Memory B cell (primary cell): ENCODE measurements at regions not wholly inside any gene's neighbourhood (a gene's known extent, or its start where the extent isn't known, plus 50 kb on each side); places are given as distances from the start of the nearest gene placed in this dataset.

Experiments used
- ATAC-seq: fragments of 150-1000 bp; cut with Tn5 transposase; 2 replicates; pipeline ENCODE4 v1.10.0; 2021; ENCODE audit warnings: low read depth, mild to moderate bottlenecking, moderate library complexity
- DNase-seq, 2 donors: peaks; one replicate each; pipeline ENCODE4 v3.0.0; 2022; ENCODE audit warnings: low spot score in 2 of 2
- H3K27ac Mint-ChIP-seq: one replicate; pipeline ENCODE4 v1.8.0; 2022; ENCODE audit warnings: mild to moderate bottlenecking, moderate library complexity, mixed read lengths
- H3K27me3 Mint-ChIP-seq: one replicate; pipeline ENCODE4 v1.8.0; 2022; ENCODE audit warnings: mixed read lengths
- H3K36me3 Mint-ChIP-seq: one replicate; pipeline ENCODE4 v1.8.0; 2022; ENCODE audit warnings: mild to moderate bottlenecking, mixed read lengths
- H3K4me1 Mint-ChIP-seq: one replicate; pipeline ENCODE4 v1.8.0; 2022; ENCODE audit warnings: mixed read lengths
- H3K4me3 Mint-ChIP-seq: one replicate; pipeline ENCODE4 v1.8.0; 2022; ENCODE audit warnings: mild to moderate bottlenecking, moderate library complexity, mixed read lengths
- H3K9me3 Mint-ChIP-seq: one replicate; pipeline ENCODE4 v1.8.0; 2022; ENCODE audit warnings: mixed read lengths

DNA sequence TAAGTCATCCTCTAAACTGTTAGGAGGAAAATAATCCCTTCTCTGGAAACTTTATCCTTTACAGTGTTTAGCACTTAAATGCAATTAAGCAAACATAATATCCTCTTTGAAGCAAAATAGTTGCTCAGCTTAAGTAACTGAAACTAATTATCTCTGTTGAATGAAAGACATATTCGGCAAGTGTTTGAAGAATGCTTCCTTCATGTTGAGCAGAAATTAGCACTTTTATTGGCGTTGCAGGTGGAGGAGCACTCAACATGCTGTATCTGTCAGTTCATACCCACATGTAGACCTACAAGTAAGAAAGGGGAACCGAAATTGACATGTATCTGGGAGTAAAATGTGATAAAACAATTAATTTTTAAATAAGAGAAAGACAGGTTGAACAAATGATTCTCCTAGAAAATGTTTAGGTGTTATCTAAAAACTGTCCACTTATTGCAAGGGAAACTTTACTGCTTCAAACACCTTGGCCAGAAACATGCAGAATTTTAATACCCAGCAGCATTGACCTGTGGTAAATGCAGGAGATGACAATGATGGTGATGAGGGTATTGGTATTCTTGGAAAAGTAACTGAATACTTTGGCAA lies 987.0 kb upstream of the MAP3K7 start:
- Mint-ChIP-seq H3K9me3 (no peaks in the 10 kb centered on the region), H3K4me3 (no peak overlapping the region), H3K36me3 (no peaks in the 10 kb centered on the region), H3K27ac (no peak overlapping the region), H3K27me3 (no peaks in the 10 kb centered on the region), H3K4me1 (no peaks in the 10 kb centered on the region)
- DNase-seq (no peak), ATAC-seq (no peak)

DNA sequence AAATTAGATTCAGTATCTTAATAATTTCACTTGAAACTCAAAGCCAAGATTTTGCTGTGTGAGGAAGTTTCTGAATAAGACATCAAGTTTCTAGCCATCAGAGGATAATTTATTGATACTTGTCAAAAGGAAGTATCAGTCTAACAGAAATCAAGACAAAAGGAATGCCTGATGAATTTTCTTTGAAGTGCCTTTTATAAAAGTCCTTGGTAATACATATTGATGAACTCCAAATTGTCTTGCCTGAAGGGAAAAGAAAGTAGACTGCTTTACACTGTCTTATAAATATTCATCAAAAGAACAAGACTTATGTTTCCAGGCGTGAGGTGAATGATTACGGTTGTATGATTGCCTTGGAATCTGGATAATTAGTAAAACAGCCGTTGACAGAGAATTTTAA lies 986.0 kb upstream of the MAP3K7 start:
- Mint-ChIP-seq H3K4me3 (no peak overlapping the region), H3K4me1 (no peaks in the 10 kb centered on the region), H3K27me3 (no peaks in the 10 kb centered on the region), H3K36me3 (no peaks in the 10 kb centered on the region), H3K9me3 (no peaks in the 10 kb centered on the region), H3K27ac (no peak overlapping the region)
- no peak for ATAC-seq
- no peak for DNase-seq

DNA sequence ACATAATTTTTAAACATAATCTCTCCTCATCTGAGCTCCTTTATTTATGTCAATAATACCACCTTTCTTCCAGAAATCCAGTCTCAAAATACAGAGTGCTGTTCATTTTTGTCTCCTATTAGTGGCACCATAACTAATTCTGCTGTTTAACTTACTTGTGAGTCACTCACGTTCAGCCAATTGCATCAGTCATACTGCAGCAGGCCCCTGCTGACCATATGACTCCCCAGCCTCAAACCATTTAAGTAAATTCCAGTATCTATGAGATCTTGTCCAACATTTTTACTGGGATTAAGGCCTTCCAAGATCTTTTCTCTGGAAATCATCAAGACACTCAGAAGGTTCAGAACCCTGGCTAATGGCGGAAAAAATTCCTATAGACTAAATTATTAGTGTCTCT lies 982.2 kb upstream of the MAP3K7 start:
- H3K9me3 Mint-ChIP-seq = peaks cover 4% of the 10 kb centered on the region
- no peaks in the 10 kb centered on the region for H3K36me3 Mint-ChIP-seq
- no peak overlapping the region for H3K27ac Mint-ChIP-seq
- no peak overlapping the region for H3K4me3 Mint-ChIP-seq
- H3K4me1 Mint-ChIP-seq = no peaks in the 10 kb centered on the region
- H3K27me3 Mint-ChIP-seq = no peaks in the 10 kb centered on the region
- ATAC-seq = no peak
- no peak for DNase-seq

DNA sequence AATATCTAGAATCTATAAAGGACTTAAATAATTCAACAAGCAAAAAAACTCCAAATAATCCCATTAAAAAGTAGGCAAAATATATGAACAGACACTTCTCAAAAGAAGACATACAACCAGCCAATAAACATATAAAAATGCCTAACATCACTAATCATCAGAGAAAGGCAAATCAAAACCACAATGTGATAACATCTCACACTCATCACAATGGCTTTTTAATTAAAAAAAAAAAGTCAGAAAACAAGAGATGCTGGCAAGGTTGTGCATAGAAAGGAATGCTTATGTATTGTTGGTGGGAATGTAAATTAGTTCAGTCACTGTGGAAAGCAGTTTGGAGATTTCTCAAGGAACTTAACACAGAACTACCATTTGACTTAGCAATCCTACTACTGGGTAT lies 979.6 kb upstream of the MAP3K7 start:
- no peak for ATAC-seq
- no peaks in the 10 kb centered on the region for H3K36me3 Mint-ChIP-seq
- no peaks in the 10 kb centered on the region for H3K4me1 Mint-ChIP-seq
- no peak for DNase-seq
- no peak overlapping the region for H3K27ac Mint-ChIP-seq
- H3K27me3 Mint-ChIP-seq = no peaks in the 10 kb centered on the region
- no peak overlapping the region for H3K4me3 Mint-ChIP-seq
- H3K9me3 Mint-ChIP-seq = peaks cover 4% of the 10 kb centered on the region

DNA sequence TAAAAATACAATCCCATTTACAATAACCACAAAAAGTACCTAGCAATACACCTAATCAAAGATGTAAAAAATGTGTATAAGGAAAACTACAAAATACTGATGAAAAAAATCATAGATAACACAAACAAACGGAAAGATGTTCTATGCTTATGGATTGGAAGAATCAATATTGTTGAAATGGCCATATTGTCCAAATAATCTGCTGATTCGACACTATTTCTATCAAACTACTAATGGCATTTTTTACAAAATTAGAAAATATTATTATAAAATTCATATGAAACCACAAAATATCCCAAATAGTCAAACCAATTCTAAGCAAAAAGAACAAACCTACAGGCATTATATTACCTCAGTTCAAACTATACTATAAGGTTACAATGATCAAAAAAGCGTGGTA lies 978.3 kb upstream of the MAP3K7 start:
- Mint-ChIP-seq H3K4me1 (no peaks in the 10 kb centered on the region), H3K9me3 (peaks cover 5% of the 10 kb centered on the region), H3K36me3 (no peaks in the 10 kb centered on the region), H3K27me3 (no peaks in the 10 kb centered on the region), H3K27ac (no peak overlapping the region), H3K4me3 (no peak overlapping the region)
- no peak for ATAC-seq
- no peak for DNase-seq

DNA sequence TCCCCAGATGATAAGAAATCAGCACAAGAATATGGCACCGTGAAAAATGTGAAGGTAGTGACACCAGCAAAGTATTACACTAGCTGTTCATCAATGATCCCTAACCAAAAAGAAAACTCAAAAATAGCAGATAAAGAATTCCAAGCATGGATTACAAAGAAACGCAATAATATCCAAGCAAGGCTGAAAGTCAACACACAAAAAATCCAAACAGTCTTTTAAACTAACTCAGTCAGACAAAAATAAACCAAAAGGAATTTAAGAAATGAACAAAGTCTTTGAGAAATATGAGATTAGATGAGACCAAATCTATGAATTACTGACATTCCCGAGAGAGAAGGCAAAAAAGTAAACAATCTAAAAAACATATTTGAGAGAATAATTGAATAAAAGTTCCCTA lies 976.1 kb upstream of the MAP3K7 start:
- ATAC-seq = no peak
- no peak overlapping the region for H3K4me3 Mint-ChIP-seq
- no peaks in the 10 kb centered on the region for H3K27me3 Mint-ChIP-seq
- peaks cover 10% of the 10 kb centered on the region for H3K9me3 Mint-ChIP-seq
- H3K27ac Mint-ChIP-seq = no peak overlapping the region
- H3K4me1 Mint-ChIP-seq = no peaks in the 10 kb centered on the region
- DNase-seq = no peak
- H3K36me3 Mint-ChIP-seq = no peaks in the 10 kb centered on the region

DNA sequence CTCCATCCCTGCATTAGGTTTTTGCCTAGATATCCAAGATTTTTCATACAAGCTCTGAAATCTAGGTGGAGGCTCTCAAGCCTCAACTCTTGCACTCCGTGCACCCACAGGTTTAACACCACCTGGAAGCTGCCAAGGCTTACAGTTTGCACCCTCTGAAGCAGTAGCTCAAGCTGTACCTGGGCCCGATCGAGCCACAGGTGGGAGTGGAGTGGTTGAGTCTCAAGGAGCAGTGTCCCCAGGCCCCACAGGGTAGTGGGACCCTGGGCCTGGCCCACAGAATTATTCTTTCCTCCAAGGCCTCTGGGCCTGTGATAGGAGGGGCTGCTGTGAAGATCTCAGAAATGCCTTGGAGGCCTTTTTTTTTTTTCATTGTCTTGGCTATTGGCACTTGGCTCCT lies 973.5 kb upstream of the MAP3K7 start:
- Mint-ChIP-seq H3K27me3 (no peaks in the 10 kb centered on the region), H3K4me3 (no peak overlapping the region), H3K4me1 (no peaks in the 10 kb centered on the region), H3K36me3 (no peaks in the 10 kb centered on the region), H3K27ac (no peak overlapping the region), H3K9me3 (peaks cover 12% of the 10 kb centered on the region)
- DNase-seq (no peak), ATAC-seq (no peak)

DNA sequence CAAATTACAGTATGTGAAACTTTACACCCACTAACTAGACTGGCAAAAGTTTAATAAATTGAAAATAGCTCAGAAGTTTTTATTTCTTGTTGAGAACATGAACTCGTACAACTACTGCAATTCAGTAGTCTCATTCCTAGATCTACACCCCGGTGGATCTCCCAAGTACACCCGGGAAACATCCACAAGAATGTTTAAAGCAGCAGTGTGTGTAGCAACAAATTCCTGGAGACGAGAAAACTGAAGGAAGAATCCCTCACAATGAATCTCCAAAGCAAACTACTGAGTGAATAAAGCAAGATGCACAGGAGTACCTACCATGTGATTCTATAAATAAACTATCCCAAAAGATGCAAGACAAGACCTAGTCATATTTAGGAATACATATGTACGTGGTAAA lies 954.0 kb upstream of the MAP3K7 start:
- no peak for ATAC-seq
- DNase-seq = no peak
- H3K4me1 Mint-ChIP-seq = no peaks in the 10 kb centered on the region
- peaks cover 3% of the 10 kb centered on the region for H3K9me3 Mint-ChIP-seq
- no peaks in the 10 kb centered on the region for H3K27me3 Mint-ChIP-seq
- no peak overlapping the region for H3K27ac Mint-ChIP-seq
- H3K4me3 Mint-ChIP-seq = no peak overlapping the region
- H3K36me3 Mint-ChIP-seq = no peaks in the 10 kb centered on the region

DNA sequence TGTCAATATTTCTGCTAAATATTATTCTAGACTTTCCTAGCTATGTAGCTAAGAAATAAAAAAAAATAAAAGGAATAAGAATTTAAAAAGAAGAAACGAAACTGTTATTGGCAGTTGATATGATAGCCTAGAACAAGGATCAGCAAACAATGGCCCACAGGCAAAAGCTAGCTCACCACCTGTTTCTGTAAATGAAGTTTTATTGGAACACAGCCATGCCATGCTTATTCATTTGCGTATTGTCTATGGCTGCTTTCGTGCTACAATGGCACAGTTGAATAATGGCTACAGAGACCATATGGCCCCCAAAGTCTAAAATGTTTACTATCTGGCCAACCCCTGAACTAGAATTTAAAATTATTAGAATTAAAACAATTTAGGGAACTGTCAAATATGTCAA lies 952.6 kb upstream of the MAP3K7 start:
- no peak overlapping the region for H3K27ac Mint-ChIP-seq
- no peaks in the 10 kb centered on the region for H3K36me3 Mint-ChIP-seq
- no peaks in the 10 kb centered on the region for H3K27me3 Mint-ChIP-seq
- H3K4me3 Mint-ChIP-seq = no peak overlapping the region
- no peaks in the 10 kb centered on the region for H3K4me1 Mint-ChIP-seq
- ATAC-seq (no peak), DNase-seq (no peak)
- peaks cover 3% of the 10 kb centered on the region for H3K9me3 Mint-ChIP-seq

DNA sequence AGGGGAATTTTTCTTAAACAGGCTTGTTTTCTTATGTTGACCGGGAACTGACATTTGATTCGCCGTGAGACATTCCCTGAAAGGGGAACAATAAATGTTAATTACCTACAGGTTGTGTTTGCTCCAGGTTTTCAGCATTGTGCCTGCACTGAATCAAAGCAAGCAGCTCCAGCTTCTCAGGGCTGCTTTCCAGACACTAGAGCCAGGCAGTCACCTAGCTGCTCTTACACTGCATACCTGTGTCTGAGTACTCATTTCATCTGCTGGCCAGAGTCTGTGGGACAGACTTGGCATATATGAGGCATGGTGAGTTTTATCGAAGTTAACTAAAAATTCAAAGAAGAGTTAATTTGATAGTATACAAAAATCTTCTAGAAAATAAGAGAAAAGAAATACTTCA lies 951.8 kb upstream of the MAP3K7 start:
- no peak overlapping the region for H3K4me3 Mint-ChIP-seq
- no peak for ATAC-seq
- H3K36me3 Mint-ChIP-seq = no peaks in the 10 kb centered on the region
- DNase-seq = no peak
- H3K27ac Mint-ChIP-seq = no peak overlapping the region
- no peaks in the 10 kb centered on the region for H3K4me1 Mint-ChIP-seq
- H3K27me3 Mint-ChIP-seq = no peaks in the 10 kb centered on the region
- H3K9me3 Mint-ChIP-seq = peaks cover 3% of the 10 kb centered on the region

DNA sequence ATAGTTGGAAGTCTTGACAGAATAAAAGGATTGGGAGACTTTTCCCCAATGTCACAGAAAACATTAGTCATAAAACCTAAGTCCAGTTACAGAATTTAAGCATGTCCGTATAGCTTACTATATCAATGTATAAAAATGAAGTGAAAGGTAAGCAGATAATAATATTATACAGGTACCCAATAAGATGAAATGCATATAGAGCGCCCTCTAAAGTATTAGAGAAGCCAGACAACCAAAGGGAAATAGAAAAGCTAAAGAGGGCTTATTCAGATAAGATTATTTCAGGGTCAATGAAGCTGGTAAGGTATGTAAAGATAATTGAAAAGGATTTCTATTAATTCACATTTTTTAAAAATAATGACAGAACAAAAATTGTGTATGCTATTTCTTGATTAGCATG lies 947.7 kb upstream of the MAP3K7 start:
- no peak for DNase-seq
- peaks cover 3% of the 10 kb centered on the region for H3K9me3 Mint-ChIP-seq
- H3K4me1 Mint-ChIP-seq = no peaks in the 10 kb centered on the region
- H3K27ac Mint-ChIP-seq = no peak overlapping the region
- ATAC-seq = no peak
- H3K27me3 Mint-ChIP-seq = no peaks in the 10 kb centered on the region
- no peaks in the 10 kb centered on the region for H3K36me3 Mint-ChIP-seq
- H3K4me3 Mint-ChIP-seq = no peak overlapping the region

DNA sequence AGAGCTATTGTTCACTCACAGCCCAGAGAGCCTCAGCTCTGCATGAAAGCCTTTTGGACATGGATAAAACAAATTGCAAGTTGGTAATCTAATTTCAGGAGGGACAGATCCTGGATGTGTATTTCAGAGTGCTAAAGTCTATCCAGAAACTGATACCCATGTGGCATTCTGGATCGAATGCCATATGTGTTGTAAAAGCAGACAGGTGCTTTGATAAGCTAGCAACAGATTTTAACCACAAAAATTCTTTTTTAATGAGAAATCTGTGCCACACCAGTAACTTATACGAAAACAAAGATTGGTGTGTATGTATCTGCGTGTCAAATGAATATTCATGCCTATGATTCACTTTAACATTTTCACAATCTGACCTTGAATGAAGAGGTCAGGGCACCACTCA lies 936.6 kb upstream of the MAP3K7 start:
- DNase-seq = no peak
- peaks cover 5% of the 10 kb centered on the region for H3K9me3 Mint-ChIP-seq
- no peaks in the 10 kb centered on the region for H3K4me1 Mint-ChIP-seq
- no peak overlapping the region for H3K27ac Mint-ChIP-seq
- no peak overlapping the region for H3K4me3 Mint-ChIP-seq
- no peak for ATAC-seq
- H3K27me3 Mint-ChIP-seq = no peaks in the 10 kb centered on the region
- no peaks in the 10 kb centered on the region for H3K36me3 Mint-ChIP-seq

DNA sequence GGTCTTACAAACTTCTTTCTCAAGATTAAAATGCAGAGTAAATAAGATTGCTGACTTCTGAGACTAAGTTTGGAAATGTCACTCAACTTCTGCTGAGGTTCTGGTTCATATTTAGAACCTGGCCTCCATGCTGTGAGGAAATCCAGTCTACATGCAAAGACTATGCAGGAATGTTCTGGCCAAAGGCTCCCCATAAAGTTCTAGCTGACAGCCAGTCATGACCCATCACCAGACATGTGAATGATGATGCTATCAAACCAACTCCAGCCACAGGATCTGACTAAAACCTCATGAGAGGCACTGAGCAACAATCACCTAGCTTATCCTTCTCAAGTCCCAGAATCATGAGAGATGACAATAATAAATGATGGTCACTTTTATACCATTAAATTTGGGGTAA lies 935.1 kb upstream of the MAP3K7 start:
- DNase-seq (no peak), ATAC-seq (no peak)
- Mint-ChIP-seq H3K27ac (no peak overlapping the region), H3K9me3 (peaks cover 3% of the 10 kb centered on the region), H3K4me1 (no peaks in the 10 kb centered on the region), H3K36me3 (no peaks in the 10 kb centered on the region), H3K27me3 (no peaks in the 10 kb centered on the region), H3K4me3 (no peak overlapping the region)

DNA sequence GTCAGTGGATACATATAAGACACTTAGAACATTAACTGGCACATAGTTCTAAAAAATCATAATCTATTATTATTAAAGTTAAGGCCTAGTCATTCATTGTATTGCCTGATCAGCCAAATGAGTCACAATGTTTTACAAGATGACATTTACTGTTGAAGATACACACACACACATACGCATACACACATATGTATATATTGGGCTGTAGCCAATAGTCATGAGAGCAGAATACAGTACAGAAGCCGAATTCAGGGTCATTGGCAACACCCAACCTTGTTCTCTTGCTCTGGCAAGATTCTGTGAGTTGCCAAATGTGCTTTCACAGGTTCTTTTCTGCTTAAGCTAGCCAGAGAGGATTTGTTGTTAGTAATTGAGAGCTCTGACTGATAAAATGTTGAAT lies 922.8 kb upstream of the MAP3K7 start:
- no peaks in the 10 kb centered on the region for H3K27me3 Mint-ChIP-seq
- no peak overlapping the region for H3K4me3 Mint-ChIP-seq
- no peaks in the 10 kb centered on the region for H3K9me3 Mint-ChIP-seq
- H3K36me3 Mint-ChIP-seq = no peaks in the 10 kb centered on the region
- DNase-seq (no peak), ATAC-seq (no peak)
- no peaks in the 10 kb centered on the region for H3K4me1 Mint-ChIP-seq
- H3K27ac Mint-ChIP-seq = no peak overlapping the region

DNA sequence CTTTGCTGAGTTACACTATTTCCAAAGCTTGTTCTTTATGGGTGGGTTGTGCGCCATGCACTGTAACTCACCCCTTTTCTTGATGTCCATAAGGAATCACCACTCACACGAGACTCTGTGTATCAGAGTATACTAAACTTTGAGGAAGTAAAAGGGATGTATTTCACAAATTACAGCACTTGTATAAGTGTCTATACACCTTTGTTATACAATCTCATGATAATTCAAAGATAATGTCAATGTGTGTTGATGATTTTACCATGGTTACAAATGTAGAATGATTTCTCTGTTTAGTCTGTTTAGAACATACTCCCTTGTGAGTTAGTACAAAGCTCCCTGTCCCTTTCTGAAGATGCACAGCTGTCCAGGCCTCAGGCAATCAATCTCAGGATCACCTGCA lies 922.2 kb upstream of the MAP3K7 start:
- H3K27ac Mint-ChIP-seq = no peak overlapping the region
- H3K36me3 Mint-ChIP-seq = no peaks in the 10 kb centered on the region
- H3K4me3 Mint-ChIP-seq = no peak overlapping the region
- H3K27me3 Mint-ChIP-seq = no peaks in the 10 kb centered on the region
- H3K4me1 Mint-ChIP-seq = no peaks in the 10 kb centered on the region
- DNase-seq (no peak), ATAC-seq (no peak)
- H3K9me3 Mint-ChIP-seq = no peaks in the 10 kb centered on the region

DNA sequence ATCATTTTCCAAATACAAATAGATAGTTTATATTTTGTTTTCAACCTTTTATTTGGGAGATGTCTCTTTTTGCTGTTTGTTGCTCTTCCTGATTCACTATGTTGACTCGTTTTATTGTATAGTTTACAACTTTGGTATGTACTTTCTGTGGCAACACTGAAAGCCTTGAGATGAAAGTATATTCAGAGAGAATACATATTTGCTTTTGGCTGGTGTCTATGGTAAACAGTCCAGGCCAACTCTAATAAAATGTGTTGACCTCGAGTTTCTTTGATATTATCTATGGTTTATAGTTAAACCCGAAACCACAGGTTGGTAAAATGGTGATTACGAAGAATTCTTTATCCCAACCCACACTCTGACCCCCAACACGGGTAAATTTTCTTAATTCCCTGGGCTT lies 919.6 kb upstream of the MAP3K7 start:
- ATAC-seq = no peak
- H3K4me1 Mint-ChIP-seq = no peaks in the 10 kb centered on the region
- H3K36me3 Mint-ChIP-seq = no peaks in the 10 kb centered on the region
- no peaks in the 10 kb centered on the region for H3K9me3 Mint-ChIP-seq
- no peak overlapping the region for H3K4me3 Mint-ChIP-seq
- H3K27me3 Mint-ChIP-seq = no peaks in the 10 kb centered on the region
- no peak for DNase-seq
- no peak overlapping the region for H3K27ac Mint-ChIP-seq
